Stomach (tissue), 4 donors: ENCODE measurements at regions not wholly inside any gene's neighbourhood (a gene's known extent, or its start where the extent isn't known, plus 50 kb on each side); places are given as distances from the start of the nearest gene placed in this dataset.
"Not testable (repeated sequence)": the region's sequence is repeated elsewhere in the genome, so short reads cannot be mapped to it uniquely, and the experiment has no call there.

ENCODE experiments used
- CTCF ChIP-seq, 7 experiments: fragments of 450-650 bp in 4 of 7; fragments of 200-600 bp in 3 of 7; sonication (generic) in 3 of 7; IDR thresholded peaks; one replicate each; pipeline ENCODE4 v1.5.1; 2016 to 2019; ENCODE audit warnings: antibody characterized with exemption in 7 of 7, control low read depth in 2 of 7, mild to moderate bottlenecking in 1 of 7
- EP300 ChIP-seq: sonication (generic); formaldehyde crosslinking; IDR thresholded peaks from one replicate; pipeline ENCODE4 v1.6.1; 2017; ENCODE audit warnings: antibody characterized with exemption
- POLR2A ChIP-seq, 4 donors: fragments of 450-650 bp; IDR thresholded peaks; one replicate each; pipeline ENCODE4 v1.6.1; 2016; ENCODE audit warnings: antibody characterized with exemption in 4 of 4, control low read depth in 2 of 4, mild to moderate bottlenecking in 1 of 4, moderate library complexity in 1 of 4
- POLR2AphosphoS5 ChIP-seq, 3 donors: sonication (generic); formaldehyde crosslinking; IDR thresholded peaks; one replicate each; pipeline ENCODE4 v1.6.1; 2016; ENCODE audit warnings: antibody characterized with exemption in 3 of 3

- TF ChIP-seq CTCF (IDR thresholded peaks at IDR 0.05); POLR2A (IDR thresholded peaks at IDR 0.05); EP300; POLR2AphosphoS5 (IDR thresholded peaks at IDR 0.05): not testable (repeated sequence)
Measured at GRCh38 chr2:132267498-132268283, 105.9 kb upstream of the ANKRD30BL start.
